ENCODE measurements at regions not wholly inside any gene's neighbourhood (a gene's known extent, or its start where the extent isn't known, plus 50 kb on each side); places are given as distances from the start of the nearest gene placed in this dataset.
"Not testable (repeated sequence)": the region's sequence is repeated elsewhere in the genome, so short reads cannot be mapped to it uniquely, and the experiment has no call there.

- Histone ChIP-seq H3K27ac (ENCODE audit: low read depth, low read length, poor library complexity, severe bottlenecking) (no peak overlapping the region), H3K9me2 (ENCODE audit: insufficient read depth, low read length) (no peaks in the 10 kb centered on the region), H3K36me3 (ENCODE audit: insufficient read depth, low read length) (no peaks in the 10 kb centered on the region), H3K4me1 (ENCODE audit: insufficient read depth, low read length, poor library complexity, severe bottlenecking) (peaks cover 6% of the 10 kb centered on the region), H2AFZ (ENCODE audit: low read length) (no peak overlapping the region), H3K4me2 (ENCODE audit: low read length) (no peak overlapping the region), H3K79me2 (ENCODE audit: insufficient read depth, low read depth, low read length) (no peaks in the 10 kb centered on the region), H3K4me3 (ENCODE audit: low read depth, low read length, poor library complexity, severe bottlenecking) (no peak overlapping the region), H4K20me1 (ENCODE audit: insufficient read depth, low read length) (no peaks in the 10 kb centered on the region), H3K9me3 (ENCODE audit: low read length) (no peaks in the 10 kb centered on the region)
- no peak for DNase-seq (ENCODE audit: low spot score)
- BruUV-seq (replicated peaks), result no TSS peak
- CTCF ChIA-PET (ENCODE audit: unreplicated experiment), result no interaction called here
- intact Hi-C loops (cut with micrococcal nuclease; ENCODE audit: unreplicated experiment), result no loop called here
- TF ChIP-seq CTCF (conservative IDR thresholded peaks at IDR 0.05; ENCODE audit: low read length) (no peak), EZH2phosphoT487 (IDR thresholded peaks at IDR 0.05; ENCODE audit: borderline replicate concordance, low read depth, low read length) (no peak)
- POLR2A ChIA-PET, result interaction anchor here (0.6 to 1.2 kb wide), 2 partner anchors 18 to 331 kb away, joined by 3 read pairs; no protein-coding TSS in a partner anchor
These were observed 451.8 kb downstream of the CD83 start for GRCh38 chr6:14569394-14569793.

GRCh38 chr6:14569874-14570273, 452.3 kb downstream of the CD83 start:
- intact Hi-C loops (cut with micrococcal nuclease; ENCODE audit: unreplicated experiment); H3K4me2 ChIP-seq (ENCODE audit: low read length); H3K36me3 ChIP-seq (ENCODE audit: insufficient read depth, low read length); H4K20me1 ChIP-seq (ENCODE audit: insufficient read depth, low read length); H2AFZ ChIP-seq (ENCODE audit: low read length); BruUV-seq (replicated peaks); H3K4me1 ChIP-seq (ENCODE audit: insufficient read depth, low read length, poor library complexity, severe bottlenecking); H3K4me3 ChIP-seq (ENCODE audit: low read depth, low read length, poor library complexity, severe bottlenecking); H3K27ac ChIP-seq (ENCODE audit: low read depth, low read length, poor library complexity, severe bottlenecking); H3K79me2 ChIP-seq (ENCODE audit: insufficient read depth, low read depth, low read length); H3K9me2 ChIP-seq (ENCODE audit: insufficient read depth, low read length); CTCF ChIA-PET (ENCODE audit: unreplicated experiment); DNase-seq (ENCODE audit: low spot score); H3K9me3 ChIP-seq (ENCODE audit: low read length): not testable (repeated sequence)
- POLR2A ChIA-PET, result interaction anchor here (1.2 kb wide), 1 partner anchor 19 kb away, joined by 3 read pairs; no protein-coding TSS in a partner anchor

DNA sequence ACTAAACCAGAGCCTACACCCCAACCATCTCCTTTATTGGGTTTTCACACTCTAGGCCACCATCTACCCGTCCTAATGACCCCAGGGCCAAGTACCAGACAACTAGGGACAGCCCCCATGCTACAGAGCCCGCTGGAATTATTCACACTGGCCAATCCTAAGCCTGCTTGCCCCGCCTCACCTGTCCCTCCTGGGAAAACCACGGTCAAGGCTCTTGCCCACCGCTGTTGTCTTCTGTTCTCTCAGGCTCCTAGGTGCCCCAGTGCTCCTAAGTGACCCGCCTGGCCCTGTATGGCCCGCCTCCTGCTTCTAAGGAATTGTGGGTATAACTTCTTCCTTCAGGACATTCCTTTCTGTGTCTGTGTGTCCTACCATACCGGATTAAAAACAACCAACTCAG, 453.4 kb downstream of the CD83 start:
- H3K27ac ChIP-seq (ENCODE audit: low read depth, low read length, poor library complexity, severe bottlenecking), result no peak overlapping the region
- H3K4me1 ChIP-seq (ENCODE audit: insufficient read depth, low read length, poor library complexity, severe bottlenecking), result peaks cover 6% of the 10 kb centered on the region
- no peak overlapping the region for H2AFZ ChIP-seq (ENCODE audit: low read length)
- POLR2A ChIA-PET, result interaction anchor here (0.5 kb wide), 1 partner anchor 323 kb away, joined by 3 read pairs; no protein-coding TSS in a partner anchor
- H4K20me1 ChIP-seq (ENCODE audit: insufficient read depth, low read length), result no peaks in the 10 kb centered on the region
- CTCF ChIA-PET (ENCODE audit: unreplicated experiment), result no interaction called here
- DNase-seq (ENCODE audit: low spot score), result no peak
- TF ChIP-seq CTCF (conservative IDR thresholded peaks at IDR 0.05; ENCODE audit: low read length) (no peak), EZH2phosphoT487 (IDR thresholded peaks at IDR 0.05; ENCODE audit: borderline replicate concordance, low read depth, low read length) (no peak)
- intact Hi-C loops (cut with micrococcal nuclease; ENCODE audit: unreplicated experiment), result no loop called here
- no peak overlapping the region for H3K4me2 ChIP-seq (ENCODE audit: low read length)
- no peak overlapping the region for H3K4me3 ChIP-seq (ENCODE audit: low read depth, low read length, poor library complexity, severe bottlenecking)
- no peaks in the 10 kb centered on the region for H3K79me2 ChIP-seq (ENCODE audit: insufficient read depth, low read depth, low read length)
- no peaks in the 10 kb centered on the region for H3K9me2 ChIP-seq (ENCODE audit: insufficient read depth, low read length)
- no peaks in the 10 kb centered on the region for H3K36me3 ChIP-seq (ENCODE audit: insufficient read depth, low read length)
- 0 out of 2 replicates have a peak, but pooled peaks cover 2% of the 10 kb centered on the region for H3K9me3 ChIP-seq (ENCODE audit: low read length)
- BruUV-seq (replicated peaks), result no TSS peak
